ENCODE measurements at regions not wholly inside any gene's neighbourhood (a gene's known extent, or its start where the extent isn't known, plus 50 kb on each side); places are given as distances from the start of the nearest gene placed in this dataset.

DNA sequence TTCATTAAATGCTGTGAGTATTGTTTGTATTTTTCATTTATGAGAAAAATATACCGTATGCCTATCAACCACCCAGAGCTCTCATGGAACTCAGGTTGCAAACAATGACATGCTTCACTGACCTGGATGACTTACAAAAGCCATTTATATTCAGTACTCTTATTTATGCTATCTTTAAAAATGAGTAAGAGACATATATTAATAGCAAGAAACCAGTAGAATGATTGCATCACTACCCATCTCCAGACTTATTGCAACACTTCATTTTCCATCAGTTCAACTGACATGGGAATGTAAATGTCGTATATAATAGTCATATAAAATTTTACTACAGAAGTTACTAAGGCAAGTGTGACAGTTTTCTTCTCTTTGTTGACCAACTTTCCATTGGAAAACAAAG, 69.1 kb downstream of the OTP start:
- no peak overlapping the region for H3K9ac ChIP-seq (ENCODE audit: low read depth, low read length)
- H3K9me3 ChIP-seq (replicated peaks; ENCODE audit: low read length): no peaks in the 10 kb centered on the region
- H3K4me2 ChIP-seq (ENCODE audit: low read length): no peak overlapping the region
- H3K27me3 ChIP-seq (ENCODE audit: control insufficient read depth, insufficient read depth, low read length): peaks cover 82% of the 10 kb centered on the region
- no peak overlapping the region for H3K4me3 ChIP-seq (ENCODE audit: low read length)
- H3K4me1 ChIP-seq (ENCODE audit: control insufficient read depth, insufficient read depth, low read length): no peaks in the 10 kb centered on the region
- no peaks in the 10 kb centered on the region for H3K36me3 ChIP-seq (ENCODE audit: insufficient read depth, low read length)

DNA sequence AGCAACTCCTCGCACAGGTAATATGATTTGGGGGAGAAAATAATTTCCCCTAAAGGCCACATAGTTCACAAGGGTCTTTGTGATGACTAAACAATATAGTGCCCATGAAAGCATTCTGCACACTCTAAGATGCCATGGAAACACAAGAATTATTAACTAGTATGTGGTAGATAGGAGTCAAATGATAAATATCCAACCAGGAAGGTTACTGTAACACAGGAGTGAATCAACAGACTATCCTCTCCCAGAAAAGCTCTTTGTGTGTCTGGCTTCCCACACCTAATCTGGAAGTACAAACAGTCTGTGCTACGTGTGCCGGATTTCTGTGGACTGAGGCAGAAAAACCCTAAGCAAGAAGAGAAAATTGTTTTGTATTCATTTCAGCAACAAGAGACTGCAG, 70.0 kb downstream of the OTP start:
- Histone ChIP-seq H3K36me3 (ENCODE audit: insufficient read depth, low read length) (no peaks in the 10 kb centered on the region), H3K4me2 (ENCODE audit: low read length) (no peak overlapping the region), H3K9me3 (replicated peaks; ENCODE audit: low read length) (no peaks in the 10 kb centered on the region), H3K27me3 (ENCODE audit: control insufficient read depth, insufficient read depth, low read length) (peaks cover 84% of the 10 kb centered on the region), H3K4me1 (ENCODE audit: control insufficient read depth, insufficient read depth, low read length) (no peaks in the 10 kb centered on the region), H3K4me3 (ENCODE audit: low read length) (no peak overlapping the region), H3K9ac (ENCODE audit: low read depth, low read length) (no peak overlapping the region)

DNA sequence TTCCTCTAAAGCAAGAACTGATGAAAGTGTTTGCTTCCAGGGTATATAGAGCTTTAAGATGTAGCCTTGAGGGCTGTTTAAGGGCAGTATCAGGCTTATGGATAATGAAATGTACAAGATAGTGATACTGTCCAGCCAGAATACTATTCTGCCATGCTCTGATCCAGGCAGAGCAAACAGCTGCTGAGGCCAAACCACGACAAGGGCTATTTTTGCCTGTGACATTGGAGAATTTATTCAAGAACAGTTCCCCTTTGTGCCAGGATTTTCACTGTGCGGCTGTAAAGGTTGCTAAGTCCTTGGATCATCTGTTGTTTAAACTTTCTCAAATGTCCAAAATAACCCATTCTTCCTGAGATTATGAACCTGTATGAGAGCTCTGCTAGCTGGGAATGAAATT, 70.4 kb downstream of the OTP start:
- no peak overlapping the region for H3K9ac ChIP-seq (ENCODE audit: low read depth, low read length)
- no peaks in the 10 kb centered on the region for H3K4me1 ChIP-seq (ENCODE audit: control insufficient read depth, insufficient read depth, low read length)
- peaks cover 84% of the 10 kb centered on the region for H3K27me3 ChIP-seq (ENCODE audit: control insufficient read depth, insufficient read depth, low read length)
- no peaks in the 10 kb centered on the region for H3K36me3 ChIP-seq (ENCODE audit: insufficient read depth, low read length)
- H3K4me2 ChIP-seq (ENCODE audit: low read length): no peak overlapping the region
- H3K9me3 ChIP-seq (replicated peaks; ENCODE audit: low read length): no peaks in the 10 kb centered on the region
- no peak overlapping the region for H3K4me3 ChIP-seq (ENCODE audit: low read length)

DNA sequence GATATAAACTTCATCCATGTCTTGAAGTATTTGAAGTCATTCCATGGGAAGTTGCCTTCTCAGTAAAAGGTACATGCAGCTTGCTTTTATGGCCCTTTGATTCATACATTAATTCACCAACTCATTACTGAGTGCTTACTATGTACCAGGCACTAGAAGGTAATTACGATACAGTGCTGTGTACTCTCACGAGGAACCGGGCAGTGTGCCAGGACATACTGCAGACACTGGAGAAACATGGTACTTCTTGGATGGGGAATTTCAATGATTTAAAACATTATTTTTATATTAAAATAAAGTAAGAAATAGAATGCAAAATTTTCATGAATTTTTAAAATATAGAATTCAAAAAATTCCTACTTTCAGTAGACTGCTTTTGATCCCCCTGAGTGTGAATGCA, 71.4 kb upstream of the WDR41 start:
- no peak overlapping the region for H3K9ac ChIP-seq (ENCODE audit: low read depth, low read length)
- H3K9me3 ChIP-seq (replicated peaks; ENCODE audit: low read length): no peaks in the 10 kb centered on the region
- H3K27me3 ChIP-seq (ENCODE audit: control insufficient read depth, insufficient read depth, low read length): peaks cover 67% of the 10 kb centered on the region
- H3K36me3 ChIP-seq (ENCODE audit: insufficient read depth, low read length): no peaks in the 10 kb centered on the region
- no peak overlapping the region for H3K4me2 ChIP-seq (ENCODE audit: low read length)
- H3K4me1 ChIP-seq (ENCODE audit: control insufficient read depth, insufficient read depth, low read length): no peaks in the 10 kb centered on the region
- no peak overlapping the region for H3K4me3 ChIP-seq (ENCODE audit: low read length)

DNA sequence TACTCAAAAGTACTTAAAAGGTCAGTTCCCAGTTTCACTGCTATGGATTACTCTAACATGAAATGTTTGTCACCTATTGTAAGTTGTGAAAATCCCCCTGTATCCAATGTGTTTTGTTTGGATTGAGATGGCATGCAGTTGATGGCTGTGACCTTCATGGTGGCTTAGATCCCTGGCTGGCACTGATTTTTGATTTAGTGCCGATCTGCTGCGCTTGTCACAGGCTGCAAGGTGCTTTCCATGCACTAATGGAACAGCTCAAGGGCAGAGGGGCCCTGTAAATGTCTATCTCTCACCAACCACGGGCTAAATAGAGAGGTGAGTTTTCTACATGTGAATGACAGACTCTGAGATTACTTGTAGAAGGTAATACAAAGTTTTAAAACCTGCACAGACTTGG, 69.8 kb upstream of the WDR41 start:
- Histone ChIP-seq H3K4me3 (ENCODE audit: low read length) (no peak overlapping the region), H3K4me1 (ENCODE audit: control insufficient read depth, insufficient read depth, low read length) (no peaks in the 10 kb centered on the region), H3K9ac (ENCODE audit: low read depth, low read length) (no peak overlapping the region), H3K27me3 (ENCODE audit: control insufficient read depth, insufficient read depth, low read length) (peaks cover 58% of the 10 kb centered on the region), H3K4me2 (ENCODE audit: low read length) (no peak overlapping the region), H3K9me3 (replicated peaks; ENCODE audit: low read length) (no peaks in the 10 kb centered on the region), H3K36me3 (ENCODE audit: insufficient read depth, low read length) (no peaks in the 10 kb centered on the region)

DNA sequence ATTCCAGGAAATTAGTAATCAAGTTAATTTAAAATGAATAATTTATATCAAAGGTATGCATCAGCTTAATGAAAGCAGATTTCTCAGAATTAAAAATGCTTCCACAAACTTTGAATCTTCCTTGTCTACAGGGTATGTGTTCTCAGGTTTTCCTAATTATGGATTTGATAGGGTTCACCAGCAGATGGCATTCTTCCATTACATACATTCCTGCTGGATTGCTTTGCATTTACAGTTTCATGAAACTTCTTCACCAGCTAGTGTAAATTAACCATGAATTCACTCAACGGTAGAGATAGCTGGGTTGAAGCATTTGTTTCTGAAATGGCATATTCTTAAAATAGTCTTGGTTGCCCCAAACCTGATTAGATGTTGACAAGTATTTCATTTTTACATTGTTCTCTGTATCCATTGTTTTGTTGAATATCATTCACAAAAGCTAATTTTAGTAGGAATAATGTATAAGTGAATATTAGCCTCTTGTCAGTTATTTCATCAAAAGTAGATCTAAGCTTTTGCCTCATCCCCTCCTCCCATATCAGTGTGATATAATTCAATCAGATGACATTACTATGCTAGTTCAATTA, 68.7 kb upstream of the WDR41 start:
- H3K9me3 ChIP-seq (replicated peaks; ENCODE audit: low read length): no peaks in the 10 kb centered on the region
- no peaks in the 10 kb centered on the region for H3K36me3 ChIP-seq (ENCODE audit: insufficient read depth, low read length)
- H3K4me3 ChIP-seq (ENCODE audit: low read length): no peak overlapping the region

DNA sequence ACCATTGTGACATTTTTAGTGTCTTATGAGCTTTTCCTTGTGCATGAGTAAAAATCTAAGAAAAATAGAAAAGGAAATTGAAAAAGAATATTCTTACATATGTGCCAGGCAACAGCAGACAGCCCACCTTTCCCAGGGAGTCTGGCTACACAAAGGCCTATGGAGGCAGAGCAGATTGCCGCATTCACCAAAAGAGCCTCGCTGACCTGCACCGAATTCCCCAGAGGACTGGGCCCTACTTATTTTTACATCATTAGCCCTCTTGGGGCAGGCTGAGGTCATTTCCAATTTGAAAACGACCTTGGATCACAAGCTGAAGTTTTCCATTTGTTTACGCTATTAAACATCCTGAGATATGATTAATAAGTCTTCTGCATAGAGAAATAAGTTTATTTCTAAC, 66.2 kb upstream of the WDR41 start:
- Histone ChIP-seq H3K9me3 (replicated peaks; ENCODE audit: low read length) (no peaks in the 10 kb centered on the region), H3K36me3 (ENCODE audit: insufficient read depth, low read length) (no peaks in the 10 kb centered on the region), H3K4me3 (ENCODE audit: low read length) (no peak overlapping the region), H3K4me1 (ENCODE audit: control insufficient read depth, insufficient read depth, low read length) (no peaks in the 10 kb centered on the region), H3K27me3 (ENCODE audit: control insufficient read depth, insufficient read depth, low read length) (peaks cover 31% of the 10 kb centered on the region), H3K4me2 (ENCODE audit: low read length) (no peak overlapping the region), H3K9ac (ENCODE audit: low read depth, low read length) (no peak overlapping the region)

More for the DNA sequence above, 68.7 kb upstream of the WDR41 start:
- Histone ChIP-seq H3K9ac (ENCODE audit: low read depth, low read length) (no peak overlapping the region), H3K4me2 (ENCODE audit: low read length) (no peak overlapping the region), H3K27me3 (ENCODE audit: control insufficient read depth, insufficient read depth, low read length) (peaks cover 46% of the 10 kb centered on the region), H3K4me1 (ENCODE audit: control insufficient read depth, insufficient read depth, low read length) (no peaks in the 10 kb centered on the region)

DNA sequence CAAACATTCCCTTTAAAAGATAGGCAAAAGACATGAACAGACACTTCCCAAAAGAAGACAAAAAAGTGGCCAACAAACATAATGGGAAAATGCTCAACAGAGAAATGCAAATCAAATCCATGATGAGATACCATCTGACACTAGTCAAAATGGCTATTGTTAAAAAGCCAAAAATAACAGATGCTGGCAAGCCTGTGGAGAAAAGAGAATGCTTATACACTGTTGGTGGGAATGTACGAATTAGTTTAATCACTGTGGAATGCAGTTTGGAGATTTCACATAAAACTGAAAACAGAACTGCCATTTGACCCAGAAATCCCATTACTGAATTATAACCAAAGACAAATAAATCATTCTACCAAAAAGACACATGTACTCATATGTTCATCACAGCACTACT, 58.3 kb upstream of the WDR41 start:
- Histone ChIP-seq H3K4me3 (ENCODE audit: low read length) (no peak overlapping the region), H3K9me3 (replicated peaks; ENCODE audit: low read length) (no peaks in the 10 kb centered on the region), H3K36me3 (ENCODE audit: insufficient read depth, low read length) (no peaks in the 10 kb centered on the region), H3K27me3 (ENCODE audit: control insufficient read depth, insufficient read depth, low read length) (peaks cover 17% of the 10 kb centered on the region), H3K9ac (ENCODE audit: low read depth, low read length) (no peak overlapping the region), H3K4me2 (ENCODE audit: low read length) (no peak overlapping the region), H3K4me1 (ENCODE audit: control insufficient read depth, insufficient read depth, low read length) (no peaks in the 10 kb centered on the region)

DNA sequence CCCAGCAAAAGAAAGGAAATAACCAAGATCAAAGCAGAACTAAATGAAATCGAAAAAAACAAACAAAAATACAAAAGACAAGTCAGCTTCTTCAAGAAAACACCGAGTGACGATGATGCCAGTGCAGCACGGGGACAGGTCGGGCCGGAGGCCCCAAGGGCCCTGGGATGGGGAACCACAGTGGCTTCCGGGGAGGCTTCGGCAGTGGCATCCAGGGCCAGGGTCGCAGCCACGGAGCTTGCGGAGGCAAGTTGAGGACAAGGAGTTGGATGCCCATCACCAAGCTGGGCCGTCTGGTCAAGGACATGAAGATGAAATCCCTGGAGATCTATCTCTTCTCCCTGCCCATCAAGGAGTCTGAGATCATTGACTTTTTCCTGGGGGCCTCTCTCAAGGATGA, 53.2 kb upstream of the WDR41 start:
- Histone ChIP-seq H3K4me2 (ENCODE audit: low read length) (no peak overlapping the region), H3K36me3 (ENCODE audit: insufficient read depth, low read length) (no peaks in the 10 kb centered on the region), H3K4me1 (ENCODE audit: control insufficient read depth, insufficient read depth, low read length) (no peaks in the 10 kb centered on the region), H3K4me3 (ENCODE audit: low read length) (no peak overlapping the region), H3K9ac (ENCODE audit: low read depth, low read length) (no peak overlapping the region), H3K27me3 (ENCODE audit: control insufficient read depth, insufficient read depth, low read length) (peaks cover 3% of the 10 kb centered on the region), H3K9me3 (replicated peaks; ENCODE audit: low read length) (no peaks in the 10 kb centered on the region)
